DMS 273 (cell line): ENCODE measurements at regions not wholly inside any gene's neighbourhood (a gene's known extent, or its start where the extent isn't known, plus 50 kb on each side); places are given as distances from the start of the nearest gene placed in this dataset.

ENCODE experiments used
- DNase-seq: peaks from one replicate; lab custom pipeline; 2025; ENCODE audit not compliant: unreplicated experiment; lab: John Stamatoyannopoulos, UW

- DNase-seq = peak; percentile 1
Measured at GRCh38 chr10:83562381-83562780, 576.9 kb upstream of the GHITM start.

- no peak for DNase-seq
Measured at GRCh38 chr10:83564889-83565588, 574.3 kb upstream of the GHITM start.

- no peak for DNase-seq
Measured at GRCh38 chr10:83572036-83572435, 567.3 kb upstream of the GHITM start.

- DNase-seq = no peak
Measured at GRCh38 chr10:83574770-83575169, 564.5 kb upstream of the GHITM start.

GRCh38 chr10:83577421-83577820, 561.9 kb upstream of the GHITM start:
- no peak for DNase-seq

- no peak for DNase-seq
Measured at GRCh38 chr10:83580373-83581012, 558.8 kb upstream of the GHITM start.

- DNase-seq = no peak
Measured at GRCh38 chr10:83582407-83583095, 556.8 kb upstream of the GHITM start.

GRCh38 chr10:83585686-83586085, 553.6 kb upstream of the GHITM start:
- no peak for DNase-seq

- no peak for DNase-seq
Measured at GRCh38 chr10:83592337-83592935, 546.9 kb upstream of the GHITM start.

GRCh38 chr10:83603708-83604107, 535.6 kb upstream of the GHITM start:
- no peak for DNase-seq

GRCh38 chr10:83605783-83606630, 533.3 kb upstream of the GHITM start:
- DNase-seq = peak; percentile 31

GRCh38 chr10:83607959-83608745, 531.2 kb upstream of the GHITM start:
- no peak for DNase-seq

GRCh38 chr10:83612050-83612449, 527.3 kb upstream of the GHITM start:
- no peak for DNase-seq

- DNase-seq = no peak
Measured at GRCh38 chr10:83612746-83613145, 526.6 kb upstream of the GHITM start.

GRCh38 chr10:83617172-83617571, 522.1 kb upstream of the GHITM start:
- DNase-seq = no peak

GRCh38 chr10:83617692-83618545, 521.4 kb upstream of the GHITM start:
- no peak for DNase-seq

- no peak for DNase-seq
Measured at GRCh38 chr10:83625831-83626360, 513.4 kb upstream of the GHITM start.

- DNase-seq = no peak
Measured at GRCh38 chr10:83632701-83633100, 506.6 kb upstream of the GHITM start.

GRCh38 chr10:83633547-83633946, 505.8 kb upstream of the GHITM start:
- DNase-seq = no peak
